OCI-LY3 (cell line): ENCODE measurements at regions not wholly inside any gene's neighbourhood (a gene's known extent, or its start where the extent isn't known, plus 50 kb on each side); places are given as distances from the start of the nearest gene placed in this dataset.
"Not testable (repeated sequence)": the region's sequence is repeated elsewhere in the genome, so short reads cannot be mapped to it uniquely, and the experiment has no call there.

ENCODE experiments used
- H2AFZ ChIP-seq: fragments of 200-600, 300-600 bp; shearing (Covaris generic); 2 replicates; pipeline ENCODE4 v1.6.0; 2014; ENCODE audit warnings: antibody characterized with exemption, low read depth, low read length
- H3K27ac ChIP-seq: fragments of 200-600, 300-600 bp; sonication (generic); 2 replicates; pipeline ENCODE4 v1.5.1; 2014; ENCODE audit warnings: mild to moderate bottlenecking, low read length, moderate library complexity, mixed read lengths
- H3K27me3 ChIP-seq: fragments of 200-600, 300-600 bp; sonication (generic); 2 replicates; pipeline ENCODE4 v1.6.1; 2014; ENCODE audit warnings: low read depth, low read length, mixed read lengths
- H3K36me3 ChIP-seq: fragments of 200-600, 300-600 bp; sonication (generic); replicated peaks from 2 replicates; pipeline ENCODE3; 2014; ENCODE audit warnings: low read depth, low read length, mixed read lengths
- H3K4me1 ChIP-seq: fragments of 300-600, 200-600 bp; sonication (generic); 2 replicates; pipeline ENCODE4 v1.6.1; 2014; ENCODE audit warnings: low read length, mixed read lengths
- H3K4me2 ChIP-seq: fragments of 200-600, 300-600 bp; sonication (generic); 2 replicates; pipeline ENCODE4 v1.6.1; 2014; ENCODE audit warnings: low read length, mixed read lengths
- H3K4me3 ChIP-seq: fragments of 300-600, 200-600 bp; sonication (generic); 2 replicates; pipeline ENCODE4 v1.5.1; 2014; ENCODE audit warnings: antibody characterized with exemption, mild to moderate bottlenecking, low read length, moderate library complexity
- H3K79me2 ChIP-seq: fragments of 300-600, 200-600 bp; shearing (Covaris generic); 2 replicates; pipeline ENCODE4 v1.6.1; 2014; ENCODE audit warnings: mild to moderate bottlenecking, low read length, mixed read lengths
- H3K9ac ChIP-seq: fragments of 300-600, 200-600 bp; shearing (Covaris generic); 2 replicates; pipeline ENCODE4 v1.6.0; 2014; ENCODE audit warnings: mild to moderate bottlenecking, low read length, moderate library complexity
- H3K9me3 ChIP-seq: fragments of 200-600, 300-600 bp; shearing (Covaris generic); 2 replicates; pipeline ENCODE4 v1.6.1; 2014; ENCODE audit warnings: low read length, mixed read lengths; ENCODE audit not compliant: insufficient read depth
- H4K20me1 ChIP-seq: fragments of 200-600, 300-600 bp; sonication (generic); 2 replicates; pipeline ENCODE4 v1.6.1; 2016; ENCODE audit warnings: low read length, mixed read lengths; ENCODE audit not compliant: insufficient read depth
- EZH2phosphoT487 ChIP-seq: fragments of 200-600 bp; shearing (Covaris generic); IDR thresholded peaks from 2 replicates; pipeline ENCODE4 v1.6.1; 2018; ENCODE audit warnings: antibody characterized with exemption, mixed run types, low read depth
- TF ChIP-seq, protein P1 (sequence below): fragments of 200-600, 300-600 bp; sonication (generic); IDR thresholded peaks from 2 replicates; pipeline ENCODE4 v1.5.1; 2014; ENCODE audit warnings: antibody characterized with exemption, low read length, low read depth

DNA sequence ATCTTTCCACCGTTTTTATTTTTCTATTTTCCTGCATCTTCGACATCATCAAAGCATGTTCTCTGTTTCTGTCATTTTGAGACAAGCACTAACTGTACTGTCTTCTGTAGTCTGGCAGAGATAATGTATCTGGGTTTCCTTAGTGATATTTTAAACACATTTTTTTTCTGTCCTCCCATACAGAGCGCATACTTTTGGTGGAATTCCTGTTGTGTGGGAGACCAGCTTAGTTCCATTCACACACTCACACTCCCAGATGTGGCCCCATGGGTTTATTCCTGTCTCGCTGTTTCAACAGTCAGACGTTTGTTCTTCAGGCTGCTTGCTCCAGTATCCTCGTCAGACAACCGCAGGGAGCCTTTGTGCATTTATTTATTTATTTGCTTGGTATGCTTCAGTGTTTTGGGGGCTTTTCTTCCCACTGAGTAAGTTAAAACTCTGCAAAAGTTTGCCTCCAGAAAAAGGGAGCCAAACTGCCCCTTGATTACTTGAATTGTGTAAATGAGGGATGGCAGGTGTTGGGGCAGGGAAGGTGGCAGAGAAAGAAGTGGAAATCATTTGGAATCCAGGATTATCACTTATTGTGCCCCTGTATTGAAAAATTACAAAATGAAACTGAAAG is 456.8 kb upstream of the KLF6 start:
- H3K36me3 ChIP-seq, result no peaks in the 10 kb centered on the region
- no peaks in the 10 kb centered on the region for H4K20me1 ChIP-seq
- H3K9me3 ChIP-seq, result no peaks in the 10 kb centered on the region
- H3K9ac ChIP-seq, result no peak overlapping the region
- H3K79me2 ChIP-seq, result no peaks in the 10 kb centered on the region
- H3K27me3 ChIP-seq, result no peaks in the 10 kb centered on the region
- H3K4me3 ChIP-seq, result no peak overlapping the region
- H2AFZ ChIP-seq, result no peak overlapping the region
- H3K27ac ChIP-seq, result no peak overlapping the region
- TF ChIP-seq, protein P1, sequence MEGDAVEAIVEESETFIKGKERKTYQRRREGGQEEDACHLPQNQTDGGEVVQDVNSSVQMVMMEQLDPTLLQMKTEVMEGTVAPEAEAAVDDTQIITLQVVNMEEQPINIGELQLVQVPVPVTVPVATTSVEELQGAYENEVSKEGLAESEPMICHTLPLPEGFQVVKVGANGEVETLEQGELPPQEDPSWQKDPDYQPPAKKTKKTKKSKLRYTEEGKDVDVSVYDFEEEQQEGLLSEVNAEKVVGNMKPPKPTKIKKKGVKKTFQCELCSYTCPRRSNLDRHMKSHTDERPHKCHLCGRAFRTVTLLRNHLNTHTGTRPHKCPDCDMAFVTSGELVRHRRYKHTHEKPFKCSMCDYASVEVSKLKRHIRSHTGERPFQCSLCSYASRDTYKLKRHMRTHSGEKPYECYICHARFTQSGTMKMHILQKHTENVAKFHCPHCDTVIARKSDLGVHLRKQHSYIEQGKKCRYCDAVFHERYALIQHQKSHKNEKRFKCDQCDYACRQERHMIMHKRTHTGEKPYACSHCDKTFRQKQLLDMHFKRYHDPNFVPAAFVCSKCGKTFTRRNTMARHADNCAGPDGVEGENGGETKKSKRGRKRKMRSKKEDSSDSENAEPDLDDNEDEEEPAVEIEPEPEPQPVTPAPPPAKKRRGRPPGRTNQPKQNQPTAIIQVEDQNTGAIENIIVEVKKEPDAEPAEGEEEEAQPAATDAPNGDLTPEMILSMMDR, result no peak
- no peak for TF ChIP-seq EZH2phosphoT487
- no peak overlapping the region for H3K4me2 ChIP-seq
- no peaks in the 10 kb centered on the region for H3K4me1 ChIP-seq

DNA sequence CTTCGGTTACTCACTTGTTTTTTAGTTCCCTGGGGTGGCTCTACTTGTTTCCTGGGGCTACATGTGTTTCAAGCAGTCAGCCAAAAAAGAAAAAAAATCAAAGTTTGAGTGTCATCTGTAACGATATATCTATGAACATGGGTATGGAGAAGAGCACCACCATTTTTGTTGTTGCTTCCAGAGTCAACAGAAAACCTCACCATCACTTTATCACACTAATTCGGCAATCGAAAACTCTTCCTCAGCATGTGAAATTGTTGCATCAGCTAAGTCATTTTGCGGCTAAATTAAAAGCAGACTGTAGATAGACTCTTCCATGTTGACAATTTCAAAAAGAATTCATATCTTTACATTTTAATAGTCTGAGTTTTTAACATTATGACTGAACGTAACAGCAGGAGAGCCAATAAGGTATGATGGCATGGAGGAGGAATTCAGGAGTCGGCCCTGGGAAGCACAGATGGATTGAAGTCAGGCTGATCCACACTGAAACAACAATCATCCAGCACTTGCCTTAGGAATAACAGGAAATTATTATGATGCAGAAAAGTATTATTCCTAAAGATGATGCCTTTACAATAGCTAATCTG is 455.7 kb upstream of the KLF6 start:
- no peak overlapping the region for H3K4me2 ChIP-seq
- H3K36me3 ChIP-seq, result no peaks in the 10 kb centered on the region
- no peak overlapping the region for H3K27ac ChIP-seq
- H3K9me3 ChIP-seq, result no peaks in the 10 kb centered on the region
- TF ChIP-seq, protein P1, result no peak
- TF ChIP-seq EZH2phosphoT487, result no peak
- H2AFZ ChIP-seq, result no peak overlapping the region
- no peaks in the 10 kb centered on the region for H3K79me2 ChIP-seq
- no peaks in the 10 kb centered on the region for H3K4me1 ChIP-seq
- no peak overlapping the region for H3K9ac ChIP-seq
- no peaks in the 10 kb centered on the region for H4K20me1 ChIP-seq
- H3K4me3 ChIP-seq, result no peak overlapping the region
- no peaks in the 10 kb centered on the region for H3K27me3 ChIP-seq

DNA sequence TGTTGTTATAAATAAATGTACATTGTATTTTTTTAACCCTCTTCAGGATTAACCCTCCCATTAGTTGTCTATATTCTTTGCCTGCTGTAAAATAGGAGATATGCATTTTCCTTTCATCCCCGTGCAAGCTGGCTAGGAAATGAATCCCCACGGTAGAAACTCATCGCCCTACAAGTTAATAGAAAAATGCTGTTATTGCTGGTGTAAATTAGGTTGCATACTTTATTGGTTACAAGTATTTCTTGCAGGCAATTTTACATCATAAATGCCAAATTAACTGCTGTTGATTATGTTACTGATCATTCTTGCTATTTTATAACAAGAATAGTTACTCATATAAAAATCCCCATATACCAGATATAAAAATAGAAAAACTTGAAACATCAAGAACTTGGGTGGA is 454.2 kb upstream of the KLF6 start:
- H3K79me2 ChIP-seq, result no peaks in the 10 kb centered on the region
- no peaks in the 10 kb centered on the region for H3K4me1 ChIP-seq
- no peaks in the 10 kb centered on the region for H3K27me3 ChIP-seq
- no peak overlapping the region for H3K4me3 ChIP-seq
- H3K36me3 ChIP-seq, result no peaks in the 10 kb centered on the region
- H3K9me3 ChIP-seq, result no peaks in the 10 kb centered on the region
- TF ChIP-seq EZH2phosphoT487, result no peak
- TF ChIP-seq, protein P1, result no peak
- no peak overlapping the region for H3K4me2 ChIP-seq
- H3K9ac ChIP-seq, result no peak overlapping the region
- no peak overlapping the region for H2AFZ ChIP-seq
- no peaks in the 10 kb centered on the region for H4K20me1 ChIP-seq
- no peak overlapping the region for H3K27ac ChIP-seq

DNA sequence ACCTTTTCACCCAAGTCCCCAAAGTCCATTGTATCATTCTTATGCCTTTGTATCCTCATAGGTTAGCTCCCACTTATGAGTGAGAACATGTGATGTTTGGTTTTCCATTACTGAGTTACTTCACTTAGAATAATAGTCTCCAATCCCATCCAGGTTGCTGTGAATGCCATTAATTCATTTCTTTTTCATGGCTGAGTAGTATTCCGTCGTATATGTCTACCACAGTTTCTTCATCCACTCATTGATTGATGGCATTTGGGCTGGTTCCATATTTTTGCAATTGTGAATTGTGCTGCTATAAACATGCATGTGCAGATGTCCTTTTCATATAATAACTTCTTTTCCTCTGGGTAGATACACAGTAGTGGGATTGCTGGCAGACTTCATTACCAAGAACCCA is 451.9 kb upstream of the KLF6 start:
- H3K27ac ChIP-seq, H3K4me1 ChIP-seq: not testable (repeated sequence)

More for the DNA sequence above, 451.9 kb upstream of the KLF6 start:
- not testable (repeated sequence) for H2AFZ ChIP-seq, H4K20me1 ChIP-seq, H3K4me3 ChIP-seq, H3K27me3 ChIP-seq, H3K9ac ChIP-seq, H3K9me3 ChIP-seq, H3K36me3 ChIP-seq, H3K4me2 ChIP-seq, H3K79me2 ChIP-seq
